ENCODE measurements at regions not wholly inside any gene's neighbourhood (a gene's known extent, or its start where the extent isn't known, plus 50 kb on each side); places are given as distances from the start of the nearest gene placed in this dataset.

DNA sequence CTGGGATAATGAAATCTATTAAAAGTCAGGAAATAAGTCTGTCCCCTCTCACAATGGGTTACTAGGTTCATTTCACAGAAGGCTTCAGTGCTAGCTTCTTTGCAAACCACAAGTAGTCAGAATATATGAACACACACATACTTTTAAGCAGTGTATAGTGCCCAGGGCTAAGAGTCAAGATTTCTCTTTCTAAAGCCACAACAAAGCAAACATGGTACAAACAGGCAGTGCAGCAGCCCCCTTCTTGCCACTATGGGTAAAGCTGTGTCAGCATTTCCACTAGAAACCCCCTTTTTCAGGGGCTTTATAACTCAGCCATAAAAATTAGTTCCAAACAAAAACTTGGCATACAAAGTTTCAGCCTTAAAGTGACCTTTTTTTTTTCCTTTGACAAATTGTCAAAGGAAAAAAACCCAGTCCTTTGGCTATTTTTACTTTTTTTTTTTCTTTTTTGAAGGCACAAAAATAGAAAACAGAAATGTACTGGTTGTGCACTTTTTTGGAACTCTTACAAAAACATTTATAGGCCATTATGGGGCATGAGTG, 315.4 kb downstream of the LMO4 start:
- intact Hi-C loops (cut with DNase I; ENCODE audit: low total_unique reads), result no loop called here
- Histone ChIP-seq H3K9me3 (no peaks in the 10 kb centered on the region), H3K27ac (no peak overlapping the region), H3K4me3 (no peak overlapping the region), H3K4me1 (peaks cover 0 to 11% (median 0%) of the 10 kb centered on the region in 4 donors), H3K36me3 (no peaks in the 10 kb centered on the region), H3K27me3 (no peaks in the 10 kb centered on the region)
- no peak for DNase-seq
- in situ Hi-C loops (cut with MboI; ENCODE audit: low pct_ligation_motif_present in 1 of 4, low pct_unique_long_range_greater_than_20kb in 1 of 4, low sequenced_read_pairs in 3 of 4), result no loop called here
- TF ChIP-seq POLR2AphosphoS5 (IDR thresholded peaks at IDR 0.05), result no peak
- no peak for TF ChIP-seq POLR2A (IDR thresholded peaks at IDR 0.05)
- TF ChIP-seq EP300 (IDR thresholded peaks at IDR 0.05; ENCODE audit: low read depth), result no peak
- TF ChIP-seq, protein P1, sequence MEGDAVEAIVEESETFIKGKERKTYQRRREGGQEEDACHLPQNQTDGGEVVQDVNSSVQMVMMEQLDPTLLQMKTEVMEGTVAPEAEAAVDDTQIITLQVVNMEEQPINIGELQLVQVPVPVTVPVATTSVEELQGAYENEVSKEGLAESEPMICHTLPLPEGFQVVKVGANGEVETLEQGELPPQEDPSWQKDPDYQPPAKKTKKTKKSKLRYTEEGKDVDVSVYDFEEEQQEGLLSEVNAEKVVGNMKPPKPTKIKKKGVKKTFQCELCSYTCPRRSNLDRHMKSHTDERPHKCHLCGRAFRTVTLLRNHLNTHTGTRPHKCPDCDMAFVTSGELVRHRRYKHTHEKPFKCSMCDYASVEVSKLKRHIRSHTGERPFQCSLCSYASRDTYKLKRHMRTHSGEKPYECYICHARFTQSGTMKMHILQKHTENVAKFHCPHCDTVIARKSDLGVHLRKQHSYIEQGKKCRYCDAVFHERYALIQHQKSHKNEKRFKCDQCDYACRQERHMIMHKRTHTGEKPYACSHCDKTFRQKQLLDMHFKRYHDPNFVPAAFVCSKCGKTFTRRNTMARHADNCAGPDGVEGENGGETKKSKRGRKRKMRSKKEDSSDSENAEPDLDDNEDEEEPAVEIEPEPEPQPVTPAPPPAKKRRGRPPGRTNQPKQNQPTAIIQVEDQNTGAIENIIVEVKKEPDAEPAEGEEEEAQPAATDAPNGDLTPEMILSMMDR (IDR thresholded peaks at IDR 0.05), result no peak

GRCh38 chr1:87644579-87645190, 316.0 kb downstream of the LMO4 start:
- Histone ChIP-seq H3K9me3 (no peaks in the 10 kb centered on the region), H3K4me3 (no peak overlapping the region), H3K27me3 (no peaks in the 10 kb centered on the region), H3K4me1 (peaks cover 0 to 11% (median 0%) of the 10 kb centered on the region in 4 donors), H3K27ac (no peak overlapping the region), H3K36me3 (no peaks in the 10 kb centered on the region)
- DNase-seq, result no peak
- WGBS, 2 donors (ENCODE audit: low coverage in 1 of 2), result 66 to 73% methylated on average over 6 to 7 of the region's 7 CpGs
- in situ Hi-C loops (cut with MboI; ENCODE audit: low pct_ligation_motif_present in 1 of 4, low pct_unique_long_range_greater_than_20kb in 1 of 4, low sequenced_read_pairs in 3 of 4) (no loop called here), intact Hi-C loops (cut with DNase I; ENCODE audit: low total_unique reads) (no loop called here)
- TF ChIP-seq POLR2A (IDR thresholded peaks at IDR 0.05) (no peak), POLR2AphosphoS5 (IDR thresholded peaks at IDR 0.05) (no peak), EP300 (IDR thresholded peaks at IDR 0.05; ENCODE audit: low read depth) (no peak)
- TF ChIP-seq, protein P1 (IDR thresholded peaks at IDR 0.05), result no peak

GRCh38 chr1:87647430-87648177, 318.9 kb downstream of the LMO4 start:
- intact Hi-C loops (cut with DNase I; ENCODE audit: low total_unique reads), result no loop called here
- no peak overlapping the region for H3K4me3 ChIP-seq
- no peaks in the 10 kb centered on the region for H3K36me3 ChIP-seq
- peaks cover 0 to 11% (median 0%) of the 10 kb centered on the region in 4 donors for H3K4me1 ChIP-seq
- in situ Hi-C loops (cut with MboI; ENCODE audit: low pct_ligation_motif_present in 1 of 4, low pct_unique_long_range_greater_than_20kb in 1 of 4, low sequenced_read_pairs in 3 of 4), result no loop called here
- H3K9me3 ChIP-seq, result no peaks in the 10 kb centered on the region
- H3K27ac ChIP-seq, result no peak overlapping the region
- no peak for TF ChIP-seq POLR2A (IDR thresholded peaks at IDR 0.05)
- no peak for TF ChIP-seq EP300 (IDR thresholded peaks at IDR 0.05; ENCODE audit: low read depth)
- TF ChIP-seq, protein P1 (IDR thresholded peaks at IDR 0.05), result no peak
- TF ChIP-seq POLR2AphosphoS5 (IDR thresholded peaks at IDR 0.05), result no peak
- WGBS, 2 donors (ENCODE audit: low coverage in 1 of 2), result 91 to 97% methylated on average over 5 to 6 of the region's 6 CpGs
- DNase-seq, result no peak
- H3K27me3 ChIP-seq, result no peaks in the 10 kb centered on the region

DNA sequence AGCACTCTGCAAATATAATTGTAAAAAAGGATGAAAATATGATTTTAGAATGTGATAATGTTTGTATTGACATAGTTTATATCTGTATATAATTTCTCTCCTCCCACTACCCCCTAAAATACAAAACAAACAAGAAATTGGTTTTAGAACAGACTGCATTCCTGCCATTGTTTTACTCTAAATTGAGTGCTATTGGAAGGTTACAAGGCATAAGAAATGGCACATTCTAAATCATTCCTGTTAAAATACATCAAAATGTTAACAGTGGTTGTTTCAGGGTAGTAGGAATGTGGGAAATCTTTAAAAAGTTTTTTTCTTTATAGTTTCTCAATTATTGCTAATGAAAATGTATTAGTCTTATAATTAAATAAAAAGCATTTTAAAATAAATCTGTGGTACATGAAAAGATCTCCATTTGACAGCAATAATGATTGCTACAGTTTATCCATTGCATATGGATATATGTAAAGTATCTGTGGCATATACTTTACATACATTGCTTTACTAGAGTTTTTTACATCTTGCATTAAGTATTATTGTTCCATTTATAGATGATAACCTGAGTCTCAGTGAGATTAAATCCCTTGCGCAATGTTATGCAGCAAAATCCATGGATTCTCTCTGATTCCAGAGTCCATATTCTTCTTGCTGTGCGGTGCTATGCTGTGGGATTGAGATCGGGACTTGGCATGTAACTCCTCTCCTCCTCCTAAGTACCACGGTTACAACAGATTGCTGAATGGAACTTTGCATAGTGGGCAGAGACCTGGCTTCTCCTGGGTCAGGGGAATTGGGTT, 319.8 kb downstream of the LMO4 start:
- H3K36me3 ChIP-seq, result no peaks in the 10 kb centered on the region
- intact Hi-C loops (cut with DNase I; ENCODE audit: low total_unique reads), result no loop called here
- 92% methylated on average over 4 of the region's 4 CpGs; no CpG with 5 or more reads in 1 of the 2 donors for WGBS, 2 donors (ENCODE audit: low coverage in 1 of 2)
- no peak for DNase-seq
- H3K4me1 ChIP-seq, result peaks cover 0 to 11% (median 0%) of the 10 kb centered on the region in 4 donors
- H3K27ac ChIP-seq, result no peak overlapping the region
- H3K9me3 ChIP-seq, result no peaks in the 10 kb centered on the region
- no peak overlapping the region for H3K4me3 ChIP-seq
- TF ChIP-seq EP300 (IDR thresholded peaks at IDR 0.05; ENCODE audit: low read depth), result no peak
- TF ChIP-seq POLR2AphosphoS5 (IDR thresholded peaks at IDR 0.05), result no peak
- TF ChIP-seq, protein P1 (IDR thresholded peaks at IDR 0.05), result no peak
- in situ Hi-C loops (cut with MboI; ENCODE audit: low pct_ligation_motif_present in 1 of 4, low pct_unique_long_range_greater_than_20kb in 1 of 4, low sequenced_read_pairs in 3 of 4), result no loop called here
- H3K27me3 ChIP-seq, result no peaks in the 10 kb centered on the region
